HEK293T (cell line): ENCODE measurements at regions not wholly inside any gene's neighbourhood (a gene's known extent, or its start where the extent isn't known, plus 50 kb on each side); places are given as distances from the start of the nearest gene placed in this dataset.
"Not testable (repeated sequence)": the region's sequence is repeated elsewhere in the genome, so short reads cannot be mapped to it uniquely, and the experiment has no call there.

ENCODE experiments used
- CTCF ChIA-PET: fragments of 350-600 bp; formaldehyde crosslinking; extraction: SDS; loops from one replicate; lab custom pipeline; 2021; ENCODE audit warnings: antibody characterized with exemption, inconsistent platforms; lab: Yijun Ruan, JAX
- POLR2A ChIA-PET: fragments of 350-600 bp; formaldehyde crosslinking; extraction: SDS; loops from one replicate; lab custom pipeline; 2020; ENCODE audit warnings: antibody characterized with exemption, inconsistent platforms; lab: Yijun Ruan, JAX
- DNase-seq: peaks from one replicate; pipeline ENCODE4 v3.0.0; 2012; ENCODE audit warnings: mixed read lengths; ENCODE audit errors: extremely low spot score
- ARNT ChIP-seq: fragments of 450-650 bp; IDR thresholded peaks from 2 replicates; pipeline ENCODE4 v1.6.1; 2017; ENCODE audit warnings: mild to moderate bottlenecking
- BHLHE40 ChIP-seq: fragments of 450-650 bp; IDR thresholded peaks from 2 replicates; pipeline ENCODE4 v1.6.1; 2016; ENCODE audit warnings: mild to moderate bottlenecking, moderate library complexity, borderline replicate concordance
- CTBP1 ChIP-seq: fragments of 450-650 bp; IDR thresholded peaks from 2 replicates; pipeline ENCODE4 v1.6.1; 2016; ENCODE audit warnings: borderline replicate concordance
- ELF4 ChIP-seq: fragments of 450-650 bp; IDR thresholded peaks from 2 replicates; pipeline ENCODE4 v1.6.1; 2017; ENCODE audit warnings: antibody characterized with exemption
- FOXA1 ChIP-seq: fragments of 450-650 bp; IDR thresholded peaks from 2 replicates; pipeline ENCODE4 v1.6.1; 2016; ENCODE audit warnings: mild to moderate bottlenecking
- FOXK2 ChIP-seq: fragments of 450-650 bp; IDR thresholded peaks from 2 replicates; pipeline ENCODE4 v1.6.1; 2016; ENCODE audit warnings: mild to moderate bottlenecking
- FOXM1 ChIP-seq: fragments of 450-650 bp; IDR thresholded peaks from 2 replicates; pipeline ENCODE4 v1.6.1; 2017; ENCODE audit warnings: mild to moderate bottlenecking, borderline replicate concordance
- HDGF ChIP-seq: fragments of 450-650 bp; IDR thresholded peaks from 2 replicates; pipeline ENCODE4 v1.6.1; 2017; ENCODE audit warnings: antibody characterized with exemption, borderline replicate concordance
- L3MBTL2 ChIP-seq: fragments of 450-650 bp; conservative IDR thresholded peaks from 2 replicates; pipeline ENCODE4 v1.6.1; 2016; ENCODE audit warnings: mild to moderate bottlenecking
- LEF1 ChIP-seq: fragments of 450-650 bp; IDR thresholded peaks from 2 replicates; pipeline ENCODE4 v1.6.1; 2017; ENCODE audit warnings: mild to moderate bottlenecking, borderline replicate concordance
- NFRKB ChIP-seq: fragments of 450-650 bp; IDR thresholded peaks from 2 replicates; pipeline ENCODE4 v1.6.1; 2016; ENCODE audit warnings: mild to moderate bottlenecking, moderate library complexity
- PKNOX1 ChIP-seq: fragments of 450-650 bp; IDR thresholded peaks from 2 replicates; pipeline ENCODE4 v1.6.1; 2016
- SP1 ChIP-seq: fragments of 450-650 bp; IDR thresholded peaks from 2 replicates; pipeline ENCODE4 v1.6.1; 2017
- SUZ12 ChIP-seq: fragments of 450-650 bp; IDR thresholded peaks from 2 replicates; pipeline ENCODE4 v1.6.1; 2016; ENCODE audit warnings: mild to moderate bottlenecking
- TARDBP ChIP-seq: fragments of 450-650 bp; IDR thresholded peaks from 2 replicates; pipeline ENCODE4 v1.6.1; 2016
- ZNF384 ChIP-seq: fragments of 450-650 bp; IDR thresholded peaks from 2 replicates; pipeline ENCODE4 v1.6.1; 2016

GRCh38 chr3:124149771-124150170, 157.8 kb upstream of the ROPN1 start:
- ChIA-PET POLR2A (no interaction called here), CTCF (no interaction called here)
- DNase-seq, result no peak
- TF ChIP-seq FOXK2 (no peak), NFRKB (no peak), TARDBP (no peak), SP1 (no peak)

- CTCF ChIA-PET, DNase-seq, POLR2A ChIA-PET: not testable (repeated sequence)
Observed at GRCh38 chr3:124152891-124153290, 161.0 kb upstream of the ROPN1 start.

- no peak for TF ChIP-seq FOXM1
- TF ChIP-seq PKNOX1, result no peak
- TF ChIP-seq LEF1, result no peak
- no peak for TF ChIP-seq FOXK2
- TF ChIP-seq TARDBP, result no peak
- TF ChIP-seq ZNF384, result no peak
- no peak for TF ChIP-seq HDGF
- TF ChIP-seq L3MBTL2, result no peak
- TF ChIP-seq CTBP1, result no peak
- TF ChIP-seq ELF4, result no peak
- TF ChIP-seq BHLHE40, result no peak
- TF ChIP-seq SP1, result no peak
- TF ChIP-seq SUZ12, result no peak
- no peak for TF ChIP-seq FOXA1
- no peak for TF ChIP-seq ARNT
- POLR2A ChIA-PET, result no interaction called here
- CTCF ChIA-PET, result no interaction called here
- no peak for DNase-seq
Observed at GRCh38 chr3:124156866-124157712, 165.2 kb upstream of the ROPN1 start.

- CTCF ChIA-PET, result no interaction called here
- TF ChIP-seq ARNT, result no peak
- TF ChIP-seq L3MBTL2, result no peak
- TF ChIP-seq TARDBP, result no peak
- TF ChIP-seq ELF4, result no peak
- TF ChIP-seq HDGF, result no peak
- TF ChIP-seq BHLHE40, result no peak
- DNase-seq, result no peak
- POLR2A ChIA-PET, result no interaction called here
Observed at GRCh38 chr3:124157748-124158147, 165.8 kb upstream of the ROPN1 start.

- CTCF ChIA-PET, result no interaction called here
- TF ChIP-seq SUZ12 (no peak), NFRKB (no peak), BHLHE40 (no peak), FOXK2 (no peak), PKNOX1 (no peak), CTBP1 (no peak), LEF1 (no peak), HDGF (no peak), ELF4 (no peak), ZNF384 (no peak), FOXA1 (no peak), ARNT (no peak), SP1 (no peak), FOXM1 (no peak), TARDBP (no peak)
- POLR2A ChIA-PET, result no interaction called here
- DNase-seq, result no peak
Observed at GRCh38 chr3:124158168-124158881, 166.4 kb upstream of the ROPN1 start.

GRCh38 chr3:124161448-124161847, 169.5 kb upstream of the ROPN1 start:
- DNase-seq, result no peak
- ChIA-PET CTCF (no interaction called here), POLR2A (no interaction called here)
- TF ChIP-seq ELF4, result no peak
- TF ChIP-seq HDGF, result no peak
- TF ChIP-seq TARDBP, result no peak
- no peak for TF ChIP-seq ARNT
- no peak for TF ChIP-seq NFRKB
- TF ChIP-seq BHLHE40, result no peak
- no peak for TF ChIP-seq FOXK2
- no peak for TF ChIP-seq PKNOX1
- no peak for TF ChIP-seq ZNF384
- no peak for TF ChIP-seq LEF1
- no peak for TF ChIP-seq FOXA1
- no peak for TF ChIP-seq CTBP1
- no peak for TF ChIP-seq FOXM1
- no peak for TF ChIP-seq L3MBTL2
- no peak for TF ChIP-seq SUZ12
- TF ChIP-seq SP1, result no peak
